A673 (cell line): ENCODE measurements at regions not wholly inside any gene's neighbourhood (a gene's known extent, or its start where the extent isn't known, plus 50 kb on each side); places are given as distances from the start of the nearest gene placed in this dataset.

Experiments
- BruUV-seq: library from RNA; stranded (reverse); fragments of 400-500 nt; replicated peaks from 2 replicates; lab custom pipeline; 2021; lab: Mats Ljungman, UMichigan
- CTCF ChIA-PET: fragments of 300-600 bp; sonication (Branson Sonifier 250); formaldehyde crosslinking; loops from one replicate; lab custom pipeline; 2022; ENCODE audit warnings: antibody characterized with exemption; lab: Charles Lee
- POLR2A ChIA-PET: fragments of 300-600 bp; sonication (Branson Sonifier 250); formaldehyde crosslinking; loops from one replicate; lab custom pipeline; 2022; ENCODE audit warnings: antibody characterized with exemption; ENCODE audit not compliant: low non-redundant PET; lab: Charles Lee
- DNase-seq: peaks from one replicate; pipeline ENCODE4 v3.0.0-alpha.2; 2015; ENCODE audit warnings: low spot score
- H3K27ac ChIP-seq: fragments of 200-600 bp; sonication (generic); 2 replicates; pipeline ENCODE4 v1.5.1; 2016; ENCODE audit warnings: mixed run types, low read depth, mild to moderate bottlenecking, mixed read lengths, antibody characterized with exemption, low read length; ENCODE audit not compliant: poor library complexity, severe bottlenecking
- H3K27me3 ChIP-seq: fragments of 200-600 bp; sonication (generic); replicated peaks from 2 replicates; pipeline ENCODE4 v1.6.1; 2017; ENCODE audit warnings: mixed run types, low read depth, mild to moderate bottlenecking, mixed read lengths, antibody characterized with exemption, low read length; ENCODE audit not compliant: insufficient read depth, poor library complexity
- H3K36me3 ChIP-seq: fragments of 200-600 bp; sonication (generic); 2 replicates; pipeline ENCODE4 v1.6.1; 2016; ENCODE audit warnings: mixed run types, mild to moderate bottlenecking, mixed read lengths, antibody characterized with exemption, low read length; ENCODE audit not compliant: insufficient read depth, poor library complexity, severe bottlenecking
- H3K4me1 ChIP-seq: fragments of 200-600 bp; sonication (generic); 2 replicates; pipeline ENCODE4 v1.6.1; 2017; ENCODE audit warnings: mixed run types, mild to moderate bottlenecking, mixed read lengths, antibody characterized with exemption, low read length; ENCODE audit not compliant: insufficient read depth, poor library complexity, severe bottlenecking
- H3K4me3 ChIP-seq: fragments of 200-600 bp; sonication (generic); 2 replicates; pipeline ENCODE4 v1.5.1; 2016; ENCODE audit warnings: low read depth, mixed run types, mild to moderate bottlenecking, mixed read lengths, low read length; ENCODE audit not compliant: poor library complexity, severe bottlenecking
- H3K9me3 ChIP-seq: fragments of 200-600 bp; sonication (generic); 2 replicates; pipeline ENCODE4 v1.6.1; 2016; ENCODE audit warnings: mixed run types, low read depth, mild to moderate bottlenecking, mixed read lengths, antibody characterized with exemption, low read length; ENCODE audit not compliant: poor library complexity, severe bottlenecking
- CTCF ChIP-seq: fragments of 300-800, 200-600 bp; sonication (generic); conservative IDR thresholded peaks from 2 replicates; pipeline ENCODE4 v1.5.1; 2017; ENCODE audit warnings: low read depth, mild to moderate bottlenecking, antibody characterized with exemption, low read length, moderate library complexity, mixed read lengths
- EZH2 ChIP-seq: fragments of 200-600 bp; sonication (generic); IDR thresholded peaks from 2 replicates; pipeline ENCODE4 v1.6.1; 2017; ENCODE audit warnings: borderline replicate concordance, low read depth, mild to moderate bottlenecking, mixed read lengths, antibody characterized with exemption, low read length; ENCODE audit not compliant: poor library complexity, severe bottlenecking
- intact Hi-C: fragments of 100-400 bp; cut with micrococcal nuclease; formaldehyde crosslinking; loops from one replicate; pipeline ENCODE4 v1.10.0; 2022; ENCODE audit not compliant: unreplicated experiment

- no peak for TF ChIP-seq CTCF
- TF ChIP-seq EZH2 = no peak
- ChIA-PET CTCF (no interaction called here), POLR2A (no interaction called here)
- DNase-seq = no peak
- intact Hi-C loops = no loop called here
- Histone ChIP-seq H3K4me3 (no peak overlapping the region), H3K9me3 (no peaks in the 10 kb centered on the region), H3K27ac (no peak overlapping the region), H3K36me3 (no peaks in the 10 kb centered on the region), H3K4me1 (no peaks in the 10 kb centered on the region), H3K27me3 (no peaks in the 10 kb centered on the region)
- BruUV-seq = no TSS peak
Measured at GRCh38 chr3:31346542-31346979, 186.2 kb upstream of the STT3B start.

- intact Hi-C loops = no loop called here
- H3K4me1 ChIP-seq = no peaks in the 10 kb centered on the region
- TF ChIP-seq EZH2 = no peak
- no peak for TF ChIP-seq CTCF
- no TSS peak for BruUV-seq
- H3K4me3 ChIP-seq = no peak overlapping the region
- no peak for DNase-seq
- CTCF ChIA-PET = no interaction called here
- no peak overlapping the region for H3K27ac ChIP-seq
- H3K9me3 ChIP-seq = no peaks in the 10 kb centered on the region
- POLR2A ChIA-PET = no interaction called here
- no peaks in the 10 kb centered on the region for H3K36me3 ChIP-seq
- no peaks in the 10 kb centered on the region for H3K27me3 ChIP-seq
Measured at GRCh38 chr3:31349001-31349748, 183.6 kb upstream of the STT3B start.

GRCh38 chr3:31350307-31350706, 182.4 kb upstream of the STT3B start:
- CTCF ChIA-PET = no interaction called here
- BruUV-seq = no TSS peak

More at GRCh38 chr3:31350307-31350706, 182.4 kb upstream of the STT3B start:
- Histone ChIP-seq H3K9me3 (no peaks in the 10 kb centered on the region), H3K27ac (no peak overlapping the region), H3K36me3 (no peaks in the 10 kb centered on the region), H3K4me1 (no peaks in the 10 kb centered on the region), H3K27me3 (no peaks in the 10 kb centered on the region), H3K4me3 (no peak overlapping the region)
- intact Hi-C loops = no loop called here
- POLR2A ChIA-PET = no interaction called here
- DNase-seq = no peak
- TF ChIP-seq CTCF = no peak
